MCF 10A (cell line): ENCODE measurements at regions not wholly inside any gene's neighbourhood (a gene's known extent, or its start where the extent isn't known, plus 50 kb on each side); places are given as distances from the start of the nearest gene placed in this dataset.
"Not testable (repeated sequence)": the region's sequence is repeated elsewhere in the genome, so short reads cannot be mapped to it uniquely, and the experiment has no call there.

Experiments
- BruUV-seq: library from RNA; stranded (reverse); fragments of 400-500 nt; replicated peaks from 2 replicates; lab custom pipeline; 2021; lab: Mats Ljungman, UMichigan
- CTCF ChIA-PET: fragments of 300-600 bp; sonication (Branson Sonifier 250); formaldehyde crosslinking; extraction: SDS; loops from one replicate; lab custom pipeline; 2021; ENCODE audit warnings: antibody characterized with exemption, inconsistent platforms; lab: Yijun Ruan, JAX
- POLR2A ChIA-PET: fragments of 300-600, 350-650 bp; sonication (Branson Sonifier 250); formaldehyde crosslinking; extraction: SDS; loops from one replicate; lab custom pipeline; 2020; ENCODE audit warnings: antibody characterized with exemption, inconsistent platforms; lab: Yijun Ruan, JAX
- DNase-seq: peaks from one replicate; pipeline ENCODE4 v3.0.0-alpha.2; 2018; ENCODE audit not compliant: unreplicated experiment
- H3K27ac Mint-ChIP-seq: one replicate; pipeline ENCODE4 v1.8.0; 2022; ENCODE audit warnings: mild to moderate bottlenecking, low read depth, mixed read lengths; ENCODE audit not compliant: unreplicated experiment
- H3K27me3 Mint-ChIP-seq: one replicate; pipeline ENCODE4 v1.8.0; 2022; ENCODE audit warnings: mixed read lengths; ENCODE audit not compliant: insufficient read depth, unreplicated experiment
- H3K36me3 Mint-ChIP-seq: one replicate; pipeline ENCODE4 v1.8.0; 2022; ENCODE audit warnings: mild to moderate bottlenecking, moderate library complexity, mixed read lengths; ENCODE audit not compliant: insufficient read depth, unreplicated experiment
- H3K4me1 Mint-ChIP-seq: one replicate; pipeline ENCODE4 v1.8.0; 2022; ENCODE audit warnings: mixed read lengths; ENCODE audit not compliant: insufficient read depth, unreplicated experiment
- H3K4me3 Mint-ChIP-seq: one replicate; pipeline ENCODE4 v1.8.0; 2022; ENCODE audit warnings: mild to moderate bottlenecking, moderate library complexity, mixed read lengths; ENCODE audit not compliant: unreplicated experiment
- H3K9me3 Mint-ChIP-seq: one replicate; pipeline ENCODE4 v1.8.0; 2022; ENCODE audit warnings: mixed read lengths; ENCODE audit not compliant: unreplicated experiment
- intact Hi-C: fragments of 100-400 bp; cut with micrococcal nuclease; formaldehyde crosslinking; loops from 2 replicates; pipeline ENCODE4 v1.14.1; 2022
- TF ChIP-seq, protein P1 (sequence below): fragments of 200-600 bp; IDR thresholded peaks from one replicate; pipeline ENCODE4 v1.8.0; 2022; ENCODE audit warnings: antibody characterized with exemption, mild to moderate bottlenecking; ENCODE audit not compliant: unreplicated experiment

DNA sequence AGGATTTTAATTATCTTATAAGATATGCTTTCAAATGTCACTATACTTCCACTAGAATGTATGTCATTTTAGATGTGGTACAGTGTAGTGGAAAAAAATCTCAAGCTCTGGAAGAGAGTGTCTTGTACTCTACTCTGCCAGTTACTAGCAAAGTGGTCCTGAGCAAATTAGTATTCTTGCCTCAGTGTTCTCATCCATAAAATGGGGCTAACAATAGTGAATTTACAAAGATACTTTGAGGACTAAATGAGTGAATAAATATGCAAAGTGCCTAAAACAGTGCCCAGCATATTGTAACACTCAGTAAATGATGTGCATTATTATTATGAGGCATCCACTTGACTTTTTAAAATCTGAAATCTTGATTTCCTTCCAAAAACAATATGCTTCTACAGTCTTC is 488.9 kb upstream of the PHF14 start:
- BruUV-seq: no TSS peak
- no peaks in the 10 kb centered on the region for H3K36me3 Mint-ChIP-seq
- no peaks in the 10 kb centered on the region for H3K27me3 Mint-ChIP-seq

GRCh38 chr7:10501206-10501884 is 472.3 kb upstream of the PHF14 start:
- H3K27ac Mint-ChIP-seq, intact Hi-C loops, H3K4me1 Mint-ChIP-seq, CTCF ChIA-PET, BruUV-seq, POLR2A ChIA-PET, H3K36me3 Mint-ChIP-seq, H3K27me3 Mint-ChIP-seq, H3K4me3 Mint-ChIP-seq, DNase-seq: not testable (repeated sequence)
- H3K9me3 Mint-ChIP-seq: peaks cover 29% of the 10 kb centered on the region

More for the DNA sequence above, 488.9 kb upstream of the PHF14 start:
- DNase-seq: no peak
- ChIA-PET CTCF (no interaction called here), POLR2A (no interaction called here)
- H3K9me3 Mint-ChIP-seq: no peaks in the 10 kb centered on the region
- H3K4me3 Mint-ChIP-seq: no peak overlapping the region
- H3K27ac Mint-ChIP-seq: no peak overlapping the region
- TF ChIP-seq, protein P1, sequence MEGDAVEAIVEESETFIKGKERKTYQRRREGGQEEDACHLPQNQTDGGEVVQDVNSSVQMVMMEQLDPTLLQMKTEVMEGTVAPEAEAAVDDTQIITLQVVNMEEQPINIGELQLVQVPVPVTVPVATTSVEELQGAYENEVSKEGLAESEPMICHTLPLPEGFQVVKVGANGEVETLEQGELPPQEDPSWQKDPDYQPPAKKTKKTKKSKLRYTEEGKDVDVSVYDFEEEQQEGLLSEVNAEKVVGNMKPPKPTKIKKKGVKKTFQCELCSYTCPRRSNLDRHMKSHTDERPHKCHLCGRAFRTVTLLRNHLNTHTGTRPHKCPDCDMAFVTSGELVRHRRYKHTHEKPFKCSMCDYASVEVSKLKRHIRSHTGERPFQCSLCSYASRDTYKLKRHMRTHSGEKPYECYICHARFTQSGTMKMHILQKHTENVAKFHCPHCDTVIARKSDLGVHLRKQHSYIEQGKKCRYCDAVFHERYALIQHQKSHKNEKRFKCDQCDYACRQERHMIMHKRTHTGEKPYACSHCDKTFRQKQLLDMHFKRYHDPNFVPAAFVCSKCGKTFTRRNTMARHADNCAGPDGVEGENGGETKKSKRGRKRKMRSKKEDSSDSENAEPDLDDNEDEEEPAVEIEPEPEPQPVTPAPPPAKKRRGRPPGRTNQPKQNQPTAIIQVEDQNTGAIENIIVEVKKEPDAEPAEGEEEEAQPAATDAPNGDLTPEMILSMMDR: no peak
- intact Hi-C loops: no loop called here
- peaks cover 14% of the 10 kb centered on the region for H3K4me1 Mint-ChIP-seq

- POLR2A ChIA-PET: no interaction called here
These were observed 466.6 kb upstream of the PHF14 start for GRCh38 chr7:10507032-10507431.

DNA sequence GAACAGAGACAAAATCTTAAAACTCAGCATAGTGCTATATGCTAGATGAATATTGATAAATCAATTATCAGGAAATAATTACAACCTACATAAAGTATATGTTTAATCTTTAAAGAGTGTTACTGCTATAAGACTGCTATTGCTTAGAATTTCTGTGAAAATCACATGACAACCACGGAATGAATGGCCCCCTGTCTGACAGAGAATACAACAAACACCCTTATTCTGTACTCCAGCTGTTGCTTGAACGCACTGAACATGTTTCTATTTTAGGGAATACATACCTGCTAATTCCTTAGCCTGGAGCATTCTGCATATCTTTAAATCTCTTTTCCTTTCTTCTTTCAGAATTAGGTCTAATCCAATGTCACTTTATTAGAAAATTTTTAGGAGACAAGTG is 452.4 kb upstream of the PHF14 start:
- no peaks in the 10 kb centered on the region for H3K4me1 Mint-ChIP-seq
- no peak for DNase-seq
- POLR2A ChIA-PET: no interaction called here
- H3K36me3 Mint-ChIP-seq: no peaks in the 10 kb centered on the region
- intact Hi-C loops: no loop called here
- H3K27me3 Mint-ChIP-seq: no peaks in the 10 kb centered on the region
- no peaks in the 10 kb centered on the region for H3K9me3 Mint-ChIP-seq
- H3K4me3 Mint-ChIP-seq: no peak overlapping the region
- CTCF ChIA-PET: interaction anchor here (0.5 kb wide), 1 partner anchor 368 kb away, joined by 3 read pairs; no protein-coding TSS in a partner anchor
- BruUV-seq: no TSS peak
- H3K27ac Mint-ChIP-seq: no peak overlapping the region
- TF ChIP-seq, protein P1: no peak

More at GRCh38 chr7:10507032-10507431, 466.6 kb upstream of the PHF14 start:
- Mint-ChIP-seq H3K4me3 (no peak overlapping the region), H3K36me3 (no peaks in the 10 kb centered on the region), H3K4me1 (no peaks in the 10 kb centered on the region), H3K9me3 (peaks cover 7% of the 10 kb centered on the region), H3K27ac (no peak overlapping the region), H3K27me3 (no peaks in the 10 kb centered on the region)
- BruUV-seq: no TSS peak
- DNase-seq: no peak
- intact Hi-C loops: no loop called here
- TF ChIP-seq, protein P1: no peak
- CTCF ChIA-PET: no interaction called here

DNA sequence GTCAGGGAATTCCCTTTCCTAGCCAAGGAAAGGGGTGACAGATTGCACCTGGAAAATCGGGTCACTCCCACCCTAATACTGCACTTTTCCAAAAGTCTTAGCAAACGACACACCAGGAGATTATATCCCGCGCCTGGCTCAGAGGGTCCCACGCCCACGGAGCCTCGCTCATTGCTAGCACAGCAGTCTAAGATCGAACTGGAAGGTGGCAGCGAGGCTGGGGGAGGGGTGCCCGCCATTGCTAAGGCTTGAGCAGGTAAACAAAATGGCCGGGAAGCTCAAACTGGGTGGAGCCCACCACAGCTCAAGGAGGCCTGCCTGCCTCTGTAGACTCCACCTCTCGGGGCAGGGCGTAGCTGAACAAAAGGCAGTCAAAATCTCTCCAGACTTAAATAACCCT is 440.2 kb upstream of the PHF14 start:
- BruUV-seq, H3K4me1 Mint-ChIP-seq, H3K27me3 Mint-ChIP-seq, POLR2A ChIA-PET, H3K36me3 Mint-ChIP-seq, DNase-seq, H3K9me3 Mint-ChIP-seq, H3K4me3 Mint-ChIP-seq, H3K27ac Mint-ChIP-seq, intact Hi-C loops, CTCF ChIA-PET: not testable (repeated sequence)
